ENCODE measurements at regions not wholly inside any gene's neighbourhood (a gene's known extent, or its start where the extent isn't known, plus 50 kb on each side); places are given as distances from the start of the nearest gene placed in this dataset.

- Histone ChIP-seq H3K36me3 (ENCODE audit: control insufficient read depth in 3 of 3, insufficient read depth in 3 of 3, low read length in 3 of 3) (no peaks in the 10 kb centered on the region), H3K27me3 (ENCODE audit: control insufficient read depth in 3 of 3, insufficient read depth in 3 of 3, low read length in 3 of 3) (no peaks in the 10 kb centered on the region), H3K9me3 (ENCODE audit: control insufficient read depth in 3 of 3, low read length in 3 of 3) (no peaks in the 10 kb centered on the region), H3K27ac (ENCODE audit: low read depth, low read length) (no peak overlapping the region), H3K4me3 (ENCODE audit: low read length in 3 of 3) (no peak overlapping the region), H3K4me1 (ENCODE audit: control insufficient read depth in 3 of 3, insufficient read depth in 3 of 3, low read length in 3 of 3) (no peaks in the 10 kb centered on the region), H3K9ac (ENCODE audit: low read depth in 1 of 3, low read length in 3 of 3) (no peak overlapping the region)
Observed at GRCh38 chr6:77021778-77022177, 441.5 kb downstream of the HTR1B start.

- Histone ChIP-seq H3K27ac (ENCODE audit: low read depth, low read length) (no peak overlapping the region), H3K4me3 (ENCODE audit: low read length in 3 of 3) (no peak overlapping the region), H3K9me3 (ENCODE audit: control insufficient read depth in 3 of 3, low read length in 3 of 3) (no peaks in the 10 kb centered on the region), H3K4me1 (ENCODE audit: control insufficient read depth in 3 of 3, insufficient read depth in 3 of 3, low read length in 3 of 3) (no peaks in the 10 kb centered on the region), H3K9ac (ENCODE audit: low read depth in 1 of 3, low read length in 3 of 3) (no peak overlapping the region), H3K36me3 (ENCODE audit: control insufficient read depth in 3 of 3, insufficient read depth in 3 of 3, low read length in 3 of 3) (no peaks in the 10 kb centered on the region), H3K27me3 (ENCODE audit: control insufficient read depth in 3 of 3, insufficient read depth in 3 of 3, low read length in 3 of 3) (no peaks in the 10 kb centered on the region)
Observed at GRCh38 chr6:77021232-77021631, 442.1 kb downstream of the HTR1B start.

- Histone ChIP-seq H3K9me3 (ENCODE audit: control insufficient read depth in 3 of 3, low read length in 3 of 3) (no peaks in the 10 kb centered on the region), H3K4me1 (ENCODE audit: control insufficient read depth in 3 of 3, insufficient read depth in 3 of 3, low read length in 3 of 3) (no peaks in the 10 kb centered on the region), H3K27ac (ENCODE audit: low read depth, low read length) (no peak overlapping the region), H3K4me3 (ENCODE audit: low read length in 3 of 3) (no peak overlapping the region), H3K27me3 (ENCODE audit: control insufficient read depth in 3 of 3, insufficient read depth in 3 of 3, low read length in 3 of 3) (no peaks in the 10 kb centered on the region), H3K36me3 (ENCODE audit: control insufficient read depth in 3 of 3, insufficient read depth in 3 of 3, low read length in 3 of 3) (no peaks in the 10 kb centered on the region), H3K9ac (ENCODE audit: low read depth in 1 of 3, low read length in 3 of 3) (no peak overlapping the region)
Observed at GRCh38 chr6:77019081-77019480, 444.2 kb downstream of the HTR1B start.

- Histone ChIP-seq H3K9ac (ENCODE audit: low read depth in 1 of 3, low read length in 3 of 3) (no peak overlapping the region), H3K36me3 (ENCODE audit: control insufficient read depth in 3 of 3, insufficient read depth in 3 of 3, low read length in 3 of 3) (no peaks in the 10 kb centered on the region), H3K4me1 (ENCODE audit: control insufficient read depth in 3 of 3, insufficient read depth in 3 of 3, low read length in 3 of 3) (no peaks in the 10 kb centered on the region), H3K27ac (ENCODE audit: low read depth, low read length) (no peak overlapping the region), H3K27me3 (ENCODE audit: control insufficient read depth in 3 of 3, insufficient read depth in 3 of 3, low read length in 3 of 3) (no peaks in the 10 kb centered on the region), H3K4me3 (ENCODE audit: low read length in 3 of 3) (no peak overlapping the region), H3K9me3 (ENCODE audit: control insufficient read depth in 3 of 3, low read length in 3 of 3) (no peaks in the 10 kb centered on the region)
Observed at GRCh38 chr6:77017537-77017936, 445.8 kb downstream of the HTR1B start.

GRCh38 chr6:77015350-77015749, 447.9 kb downstream of the HTR1B start:
- Histone ChIP-seq H3K9me3 (ENCODE audit: control insufficient read depth in 3 of 3, low read length in 3 of 3) (peaks cover 0 to 6% (median 4%) of the 10 kb centered on the region in 3 donors), H3K9ac (ENCODE audit: low read depth in 1 of 3, low read length in 3 of 3) (no peak overlapping the region), H3K27ac (ENCODE audit: low read depth, low read length) (no peak overlapping the region), H3K4me3 (ENCODE audit: low read length in 3 of 3) (no peak overlapping the region), H3K36me3 (ENCODE audit: control insufficient read depth in 3 of 3, insufficient read depth in 3 of 3, low read length in 3 of 3) (no peaks in the 10 kb centered on the region), H3K27me3 (ENCODE audit: control insufficient read depth in 3 of 3, insufficient read depth in 3 of 3, low read length in 3 of 3) (no peaks in the 10 kb centered on the region), H3K4me1 (ENCODE audit: control insufficient read depth in 3 of 3, insufficient read depth in 3 of 3, low read length in 3 of 3) (no peaks in the 10 kb centered on the region)

GRCh38 chr6:77011929-77012545, 451.3 kb downstream of the HTR1B start:
- no peaks in the 10 kb centered on the region for H3K36me3 ChIP-seq (ENCODE audit: control insufficient read depth in 3 of 3, insufficient read depth in 3 of 3, low read length in 3 of 3)
- no peaks in the 10 kb centered on the region for H3K4me1 ChIP-seq (ENCODE audit: control insufficient read depth in 3 of 3, insufficient read depth in 3 of 3, low read length in 3 of 3)
- H3K9me3 ChIP-seq (ENCODE audit: control insufficient read depth in 3 of 3, low read length in 3 of 3), result peaks cover 0 to 6% (median 4%) of the 10 kb centered on the region in 3 donors
- H3K27me3 ChIP-seq (ENCODE audit: control insufficient read depth in 3 of 3, insufficient read depth in 3 of 3, low read length in 3 of 3), result no peaks in the 10 kb centered on the region
- H3K4me3 ChIP-seq (ENCODE audit: low read length in 3 of 3), result no peak overlapping the region
- H3K9ac ChIP-seq (ENCODE audit: low read depth in 1 of 3, low read length in 3 of 3), result no peak overlapping the region
- no peak overlapping the region for H3K27ac ChIP-seq (ENCODE audit: low read depth, low read length)

GRCh38 chr6:77010931-77011542, 452.3 kb downstream of the HTR1B start:
- Histone ChIP-seq H3K27ac (ENCODE audit: low read depth, low read length) (no peak overlapping the region), H3K36me3 (ENCODE audit: control insufficient read depth in 3 of 3, insufficient read depth in 3 of 3, low read length in 3 of 3) (no peaks in the 10 kb centered on the region), H3K4me1 (ENCODE audit: control insufficient read depth in 3 of 3, insufficient read depth in 3 of 3, low read length in 3 of 3) (no peaks in the 10 kb centered on the region), H3K27me3 (ENCODE audit: control insufficient read depth in 3 of 3, insufficient read depth in 3 of 3, low read length in 3 of 3) (no peaks in the 10 kb centered on the region), H3K9ac (ENCODE audit: low read depth in 1 of 3, low read length in 3 of 3) (no peak overlapping the region), H3K4me3 (ENCODE audit: low read length in 3 of 3) (no peak overlapping the region), H3K9me3 (ENCODE audit: control insufficient read depth in 3 of 3, low read length in 3 of 3) (peaks cover 0 to 6% (median 4%) of the 10 kb centered on the region in 3 donors)

- no peaks in the 10 kb centered on the region for H3K27me3 ChIP-seq (ENCODE audit: control insufficient read depth in 3 of 3, insufficient read depth in 3 of 3, low read length in 3 of 3)
- H3K4me1 ChIP-seq (ENCODE audit: control insufficient read depth in 3 of 3, insufficient read depth in 3 of 3, low read length in 3 of 3), result no peaks in the 10 kb centered on the region
- H3K27ac ChIP-seq (ENCODE audit: low read depth, low read length), result no peak overlapping the region
- no peaks in the 10 kb centered on the region for H3K36me3 ChIP-seq (ENCODE audit: control insufficient read depth in 3 of 3, insufficient read depth in 3 of 3, low read length in 3 of 3)
- no peaks in the 10 kb centered on the region for H3K9me3 ChIP-seq (ENCODE audit: control insufficient read depth in 3 of 3, low read length in 3 of 3)
- no peak overlapping the region for H3K4me3 ChIP-seq (ENCODE audit: low read length in 3 of 3)
- H3K9ac ChIP-seq (ENCODE audit: low read depth in 1 of 3, low read length in 3 of 3), result no peak overlapping the region
Observed at GRCh38 chr6:76992553-76992952, 470.7 kb downstream of the HTR1B start.

- H3K9me3 ChIP-seq (ENCODE audit: control insufficient read depth in 3 of 3, low read length in 3 of 3), result no peaks in the 10 kb centered on the region
- H3K4me3 ChIP-seq (ENCODE audit: low read length in 3 of 3), result no peak overlapping the region
- no peaks in the 10 kb centered on the region for H3K27me3 ChIP-seq (ENCODE audit: control insufficient read depth in 3 of 3, insufficient read depth in 3 of 3, low read length in 3 of 3)
- H3K4me1 ChIP-seq (ENCODE audit: control insufficient read depth in 3 of 3, insufficient read depth in 3 of 3, low read length in 3 of 3), result no peaks in the 10 kb centered on the region
- no peak overlapping the region for H3K9ac ChIP-seq (ENCODE audit: low read depth in 1 of 3, low read length in 3 of 3)
- H3K27ac ChIP-seq (ENCODE audit: low read depth, low read length), result no peak overlapping the region
- H3K36me3 ChIP-seq (ENCODE audit: control insufficient read depth in 3 of 3, insufficient read depth in 3 of 3, low read length in 3 of 3), result no peaks in the 10 kb centered on the region
Observed at GRCh38 chr6:76984572-76984971, 478.7 kb downstream of the HTR1B start.

GRCh38 chr6:76982476-76983199, 480.7 kb downstream of the HTR1B start:
- no peak overlapping the region for H3K27ac ChIP-seq (ENCODE audit: low read depth, low read length)
- no peaks in the 10 kb centered on the region for H3K9me3 ChIP-seq (ENCODE audit: control insufficient read depth in 3 of 3, low read length in 3 of 3)
- H3K27me3 ChIP-seq (ENCODE audit: control insufficient read depth in 3 of 3, insufficient read depth in 3 of 3, low read length in 3 of 3), result no peaks in the 10 kb centered on the region
- no peaks in the 10 kb centered on the region for H3K4me1 ChIP-seq (ENCODE audit: control insufficient read depth in 3 of 3, insufficient read depth in 3 of 3, low read length in 3 of 3)
- no peak overlapping the region for H3K4me3 ChIP-seq (ENCODE audit: low read length in 3 of 3)
- H3K9ac ChIP-seq (ENCODE audit: low read depth in 1 of 3, low read length in 3 of 3), result no peak overlapping the region
- H3K36me3 ChIP-seq (ENCODE audit: control insufficient read depth in 3 of 3, insufficient read depth in 3 of 3, low read length in 3 of 3), result no peaks in the 10 kb centered on the region
